ENCODE measurements at regions not wholly inside any gene's neighbourhood (a gene's known extent, or its start where the extent isn't known, plus 50 kb on each side); places are given as distances from the start of the nearest gene placed in this dataset. TPM values are rescaled to one million over a fixed set of nuclear protein-coding genes. Genes with fewer than 3 reads are reported as not detected.

DNA sequence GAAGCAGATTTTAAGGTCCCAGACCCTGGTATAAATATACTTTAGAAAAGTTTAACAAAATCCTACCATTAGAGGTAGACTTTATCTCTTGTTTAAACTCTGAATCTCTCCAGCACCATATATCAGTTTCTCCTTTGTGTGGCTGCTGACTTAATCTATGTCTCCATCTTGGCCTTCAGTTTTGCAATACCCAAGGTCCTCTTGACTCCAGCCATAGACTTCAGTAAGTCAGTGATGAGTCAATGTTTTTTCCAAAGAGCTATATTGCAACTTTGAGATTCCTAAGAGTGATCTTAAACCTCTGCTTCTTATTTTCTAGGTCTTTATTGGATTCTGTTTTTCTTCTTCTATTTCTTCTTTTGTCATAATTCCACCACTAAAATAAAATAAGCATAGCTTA lies 50.8 kb upstream of the ADGRL3 start:
- Mint-ChIP-seq H3K27me3 (ENCODE audit: low read depth) (no peaks in the 10 kb centered on the region), H3K4me1 (peaks cover 0 to 4% of the 10 kb centered on the region in 2 experiments; a peak in 2 of 4 replicates), H3K27ac (no peak overlapping the region), H3K9me3 (no peaks in the 10 kb centered on the region), H3K36me3 (ENCODE audit: insufficient read depth in 1 of 3, low read depth in 3 of 3) (no peaks in the 10 kb centered on the region), H3K4me3 (no peak overlapping the region)
- no peak overlapping the region for H3K4ac ChIP-seq (ENCODE audit: low read depth, low read length)
- H3K27ac ChIP-seq (ENCODE audit: insufficient read length, low read depth, low read length) = no peak overlapping the region
- no peak overlapping the region for H3T11ph ChIP-seq (ENCODE audit: low read length)
- peaks cover 4% of the 10 kb centered on the region; the same call in 1 of the 2 replicates for H3K4me1 ChIP-seq (ENCODE audit: insufficient read depth, low read length)
- TF ChIP-seq, protein P1, sequence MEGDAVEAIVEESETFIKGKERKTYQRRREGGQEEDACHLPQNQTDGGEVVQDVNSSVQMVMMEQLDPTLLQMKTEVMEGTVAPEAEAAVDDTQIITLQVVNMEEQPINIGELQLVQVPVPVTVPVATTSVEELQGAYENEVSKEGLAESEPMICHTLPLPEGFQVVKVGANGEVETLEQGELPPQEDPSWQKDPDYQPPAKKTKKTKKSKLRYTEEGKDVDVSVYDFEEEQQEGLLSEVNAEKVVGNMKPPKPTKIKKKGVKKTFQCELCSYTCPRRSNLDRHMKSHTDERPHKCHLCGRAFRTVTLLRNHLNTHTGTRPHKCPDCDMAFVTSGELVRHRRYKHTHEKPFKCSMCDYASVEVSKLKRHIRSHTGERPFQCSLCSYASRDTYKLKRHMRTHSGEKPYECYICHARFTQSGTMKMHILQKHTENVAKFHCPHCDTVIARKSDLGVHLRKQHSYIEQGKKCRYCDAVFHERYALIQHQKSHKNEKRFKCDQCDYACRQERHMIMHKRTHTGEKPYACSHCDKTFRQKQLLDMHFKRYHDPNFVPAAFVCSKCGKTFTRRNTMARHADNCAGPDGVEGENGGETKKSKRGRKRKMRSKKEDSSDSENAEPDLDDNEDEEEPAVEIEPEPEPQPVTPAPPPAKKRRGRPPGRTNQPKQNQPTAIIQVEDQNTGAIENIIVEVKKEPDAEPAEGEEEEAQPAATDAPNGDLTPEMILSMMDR (conservative IDR thresholded peaks at IDR 0.05) = no peak
- H2BK20ac ChIP-seq (ENCODE audit: low read depth, low read length, poor library complexity, severe bottlenecking) = no peak overlapping the region
- no peak overlapping the region for H2BK120ac ChIP-seq (ENCODE audit: low read depth, low read length, poor library complexity, severe bottlenecking)
- H4K5ac ChIP-seq (ENCODE audit: insufficient read length, low read depth, low read length) = no peak overlapping the region
- no peak overlapping the region for H2BK5ac ChIP-seq (ENCODE audit: insufficient read length, low read length)
- no peaks in the 10 kb centered on the region for H3K9me3 ChIP-seq (ENCODE audit: control insufficient read depth, low read depth, low read length)
- no peak overlapping the region for H3K14ac ChIP-seq (ENCODE audit: insufficient read depth, low read length)
- H3K9ac ChIP-seq (ENCODE audit: extremely low read depth, insufficient read length, low read length) = no peak overlapping the region
- no peaks in the 10 kb centered on the region for H3K27me3 ChIP-seq (ENCODE audit: insufficient read depth, low read length)
- no peak overlapping the region for H2BK12ac ChIP-seq (ENCODE audit: insufficient read length, low read depth, low read length)
- H4K91ac ChIP-seq (ENCODE audit: insufficient read length, low read depth, low read length) = no peak overlapping the region
- H4K8ac ChIP-seq (replicated peaks; ENCODE audit: insufficient read length, low read depth, low read length) = no peak overlapping the region
- no peak overlapping the region for H2BK15ac ChIP-seq (ENCODE audit: low read depth, low read length)
- no peaks in the 10 kb centered on the region for H3K79me1 ChIP-seq (ENCODE audit: insufficient read depth, low read depth, low read length, poor library complexity, severe bottlenecking)
- no peak overlapping the region for H3K18ac ChIP-seq (ENCODE audit: insufficient read length, low read depth, low read length)
- H2AFZ ChIP-seq (ENCODE audit: low read length) = no peak overlapping the region
- no peak overlapping the region for H2AK5ac ChIP-seq (ENCODE audit: insufficient read length, low read length)
- H3K56ac ChIP-seq (ENCODE audit: insufficient read length, low read depth, low read length) = no peak overlapping the region
- H3K23ac ChIP-seq (ENCODE audit: insufficient read length, low read depth, low read length) = no peak overlapping the region
- no peak overlapping the region for H3K4me2 ChIP-seq (ENCODE audit: insufficient read depth, insufficient read length, low read length)
- DNase-seq = no peak
- no peaks in the 10 kb centered on the region for H3K23me2 ChIP-seq (ENCODE audit: insufficient read length, low read depth, low read length, poor library complexity, severe bottlenecking)
- H4K20me1 ChIP-seq (ENCODE audit: control insufficient read depth, insufficient read depth, insufficient read length) = no peaks in the 10 kb centered on the region
- no peaks in the 10 kb centered on the region for H3K79me2 ChIP-seq (ENCODE audit: insufficient read depth, low read length)

Small RNAs in the stretch of these regions (microRNA-seq; reads per million reads assigned to microRNA genes)
- not detected for gene MIR548AG1 (ENCODE audit: borderline microRNAs expressed)

Measured in H9 (cell line).